Mucosa of descending colon (tissue), 3 donors: ENCODE measurements at regions not wholly inside any gene's neighbourhood (a gene's known extent, or its start where the extent isn't known, plus 50 kb on each side); places are given as distances from the start of the nearest gene placed in this dataset.
A peak's percentile ranks its signal among the peaks of the same experiment; 100 is the strongest.

Experiments used
- ATAC-seq: fragments of 200-7000 bp; cut with Tn5 transposase; one replicate; pipeline ENCODE4 v1.9.1; 2020; ENCODE audit warnings: mild to moderate bottlenecking, moderate library complexity
- DNase-seq, 3 donors: peaks; one replicate each; pipeline ENCODE4 v3.0.0-alpha.2; 2020
- H3K36me3 ChIP-seq: fragments of 200-600 bp; one replicate; pipeline ENCODE4 v1.8.0; 2021; ENCODE audit warnings: low read depth, mild to moderate bottlenecking
- H3K4me1 ChIP-seq: fragments of 200-600 bp; one replicate; pipeline ENCODE4 v1.8.0; 2021; ENCODE audit warnings: low read depth, mild to moderate bottlenecking
- H3K4me3 ChIP-seq: fragments of 200-600 bp; one replicate; pipeline ENCODE4 v1.8.0; 2021; ENCODE audit warnings: mild to moderate bottlenecking
- H3K9me3 ChIP-seq: fragments of 200-600 bp; one replicate; pipeline ENCODE4 v1.8.0; 2021; ENCODE audit warnings: mild to moderate bottlenecking
- CTCF ChIP-seq: fragments of 200-600 bp; IDR thresholded peaks from one replicate; pipeline ENCODE4 v1.8.0; 2022; ENCODE audit warnings: antibody characterized with exemption, mild to moderate bottlenecking
- intact Hi-C, 2 donors: fragments of 100-400 bp; cut with DNase I in 1 of 2; cut with micrococcal nuclease in 1 of 2; formaldehyde crosslinking; loops; one replicate each; pipeline versions ENCODE4 v1.11.0 to v1.11.1; 2022; cut with DNase I, micrococcal nuclease
- donor health status: DM: no; HTN: no; CAD: no; lungs with moderate emphysema.
- donor health status: DM: no; HTN: no; CAD: no.
- donor health status: DM: no; HTN: yes; CAD: no.

DNA sequence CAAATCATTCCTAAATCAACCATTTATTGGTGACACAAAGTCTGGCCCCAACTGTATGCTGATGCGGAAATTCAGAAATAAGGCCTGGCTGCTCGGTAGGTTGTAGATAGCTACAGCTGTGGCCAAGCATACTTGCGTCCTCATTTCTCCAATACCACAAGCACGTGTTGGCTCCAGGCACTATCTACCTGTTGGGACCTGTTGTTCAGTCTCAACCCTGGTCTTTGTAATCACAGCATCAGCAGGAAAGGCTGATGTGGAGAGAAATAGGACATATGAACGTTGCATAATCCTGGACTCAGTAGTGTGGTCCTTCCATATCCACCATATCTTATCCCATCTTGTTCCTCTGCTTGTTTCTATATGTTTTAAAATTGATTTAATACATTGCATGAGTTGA lies 212.6 kb downstream of the PMAIP1 start:
- no peak overlapping the region for H3K4me3 ChIP-seq
- H3K36me3 ChIP-seq, result no peaks in the 10 kb centered on the region
- intact Hi-C loops, result no loop called here
- no peaks in the 10 kb centered on the region for H3K4me1 ChIP-seq
- no peaks in the 10 kb centered on the region for H3K9me3 ChIP-seq
- DNase-seq (no peak), ATAC-seq (no peak)
- TF ChIP-seq CTCF, result no peak

DNA sequence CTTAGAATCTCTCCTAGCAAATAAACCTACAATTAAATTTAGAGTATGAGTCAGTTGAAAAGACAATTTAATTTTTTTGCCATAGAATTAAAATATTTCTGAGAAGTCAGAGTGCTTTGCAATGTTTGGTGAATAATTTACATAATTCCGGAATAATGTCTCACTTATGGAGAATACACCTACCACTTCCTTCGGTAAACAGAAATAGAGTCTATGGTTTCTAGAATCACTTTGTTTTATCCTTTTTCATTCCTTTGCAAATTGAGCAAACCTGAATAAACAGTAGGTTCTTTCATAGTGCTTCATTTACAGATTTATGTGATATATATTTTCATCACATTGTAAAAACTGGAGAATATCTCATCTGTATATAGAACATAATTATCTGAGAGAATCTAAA lies 211.7 kb downstream of the PMAIP1 start:
- intact Hi-C loops, result no loop called here
- DNase-seq, result no peak
- no peak for ATAC-seq
- TF ChIP-seq CTCF, result no peak
- H3K4me1 ChIP-seq, result no peaks in the 10 kb centered on the region
- H3K4me3 ChIP-seq, result no peak overlapping the region
- no peaks in the 10 kb centered on the region for H3K36me3 ChIP-seq
- H3K9me3 ChIP-seq, result no peaks in the 10 kb centered on the region

DNA sequence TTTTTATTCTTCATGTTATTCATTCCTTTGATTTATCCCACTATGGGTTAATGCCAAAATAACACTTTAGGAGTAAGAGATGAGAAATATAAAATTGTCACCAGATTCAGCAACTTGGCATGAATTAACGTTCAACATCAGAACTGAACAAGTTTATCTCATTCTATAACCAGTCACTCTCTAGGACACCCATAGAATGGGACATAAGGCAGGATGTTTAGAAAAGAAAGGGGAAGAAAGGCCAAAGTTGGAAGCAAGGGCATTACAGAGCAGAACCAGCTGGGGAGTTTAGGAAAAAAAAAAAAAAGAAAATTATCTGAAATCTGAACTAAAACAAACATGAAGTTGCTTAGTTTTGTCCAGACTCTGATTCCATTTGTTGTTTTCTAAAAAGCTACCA lies 211.0 kb downstream of the PMAIP1 start:
- H3K9me3 ChIP-seq, result no peaks in the 10 kb centered on the region
- intact Hi-C loops, result no loop called here
- no peak overlapping the region for H3K4me3 ChIP-seq
- TF ChIP-seq CTCF, result no peak
- no peaks in the 10 kb centered on the region for H3K4me1 ChIP-seq
- DNase-seq (no peak), ATAC-seq (no peak)
- no peaks in the 10 kb centered on the region for H3K36me3 ChIP-seq

- intact Hi-C loops, result no loop called here
- no peak for ATAC-seq
- no peak for TF ChIP-seq CTCF
- DNase-seq, result no peak
- H3K4me3 ChIP-seq, result no peak overlapping the region
- no peaks in the 10 kb centered on the region for H3K4me1 ChIP-seq
- no peaks in the 10 kb centered on the region for H3K36me3 ChIP-seq
- H3K9me3 ChIP-seq, result no peaks in the 10 kb centered on the region
Measured at GRCh38 chr18:60100778-60101177, 201.0 kb downstream of the PMAIP1 start.

DNA sequence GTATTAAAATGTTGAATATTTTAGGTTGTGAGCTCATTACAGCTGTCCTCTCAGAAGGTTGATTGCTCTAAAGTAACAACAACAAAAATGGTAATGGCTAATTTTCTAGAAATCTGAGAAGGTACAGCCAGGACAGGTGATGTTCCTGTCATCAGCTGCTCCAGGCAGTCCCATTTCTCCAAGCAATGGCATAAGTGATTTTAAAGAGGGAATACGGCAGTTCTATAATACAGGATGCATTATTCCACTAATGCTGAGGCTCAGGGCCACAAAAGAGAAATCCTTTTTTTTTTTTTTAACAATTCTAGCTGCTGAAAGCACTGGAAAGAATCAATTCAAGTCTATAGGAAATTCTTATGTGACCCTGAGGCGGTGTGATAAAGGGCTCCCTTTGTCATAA lies 199.9 kb downstream of the PMAIP1 start:
- intact Hi-C loops, result no loop called here
- Histone ChIP-seq H3K4me1 (no peaks in the 10 kb centered on the region), H3K9me3 (no peaks in the 10 kb centered on the region), H3K36me3 (no peaks in the 10 kb centered on the region), H3K4me3 (no peak overlapping the region)
- TF ChIP-seq CTCF, result no peak
- ATAC-seq, result no peak
- no peak for DNase-seq

- no peak overlapping the region for H3K4me3 ChIP-seq
- no peak for TF ChIP-seq CTCF
- ATAC-seq (peak; percentile 81), DNase-seq (no peak)
- peaks cover 2% of the 10 kb centered on the region for H3K9me3 ChIP-seq
- intact Hi-C loops, result no loop called here
- H3K4me1 ChIP-seq, result no peaks in the 10 kb centered on the region
- no peaks in the 10 kb centered on the region for H3K36me3 ChIP-seq
Measured at GRCh38 chr18:60096428-60096827, 196.6 kb downstream of the PMAIP1 start.
